Nephron (organoid): ENCODE measurements at regions not wholly inside any gene's neighbourhood (a gene's known extent, or its start where the extent isn't known, plus 50 kb on each side); places are given as distances from the start of the nearest gene placed in this dataset.

ENCODE experiments used
- H3K27ac Mint-ChIP-seq, 3 experiments: 2 replicates each; pipeline ENCODE4 v1.8.0; 2020; ENCODE audit warnings: mixed read lengths in 3 of 3, mild to moderate bottlenecking in 2 of 3, moderate library complexity in 1 of 3
- H3K27me3 Mint-ChIP-seq: 2 replicates; pipeline ENCODE4 v1.8.0; 2021; ENCODE audit warnings: low read depth, mild to moderate bottlenecking, moderate library complexity, mixed read lengths
- H3K36me3 Mint-ChIP-seq: 2 replicates; pipeline ENCODE4 v1.8.0; 2020; ENCODE audit warnings: low read depth, mixed read lengths
- H3K4me1 Mint-ChIP-seq: 2 replicates; pipeline ENCODE4 v1.8.0; 2020; ENCODE audit warnings: mixed read lengths
- H3K4me3 Mint-ChIP-seq, 3 experiments: 2 replicates each; pipeline ENCODE4 v1.8.0; 2020; ENCODE audit warnings: mild to moderate bottlenecking in 3 of 3, mixed read lengths in 3 of 3, moderate library complexity in 2 of 3
- H3K9me3 Mint-ChIP-seq: 2 replicates; pipeline ENCODE4 v1.8.0; 2020; ENCODE audit warnings: mixed read lengths
- TF ChIP-seq, protein P1 (sequence below), 3 experiments: fragments of 200-600 bp; sonication (generic); IDR thresholded peaks; one replicate each; pipeline ENCODE4 v1.5.0; 2021; ENCODE audit warnings: antibody characterized with exemption in 3 of 3; ENCODE audit not compliant: unreplicated experiment in 3 of 3

- H3K9me3 Mint-ChIP-seq: no peaks in the 10 kb centered on the region
- H3K27ac Mint-ChIP-seq: no peak overlapping the region
- no peaks in the 10 kb centered on the region for H3K36me3 Mint-ChIP-seq
- no peaks in the 10 kb centered on the region for H3K27me3 Mint-ChIP-seq
- peaks cover 4% of the 10 kb centered on the region for H3K4me1 Mint-ChIP-seq
- TF ChIP-seq, protein P1, sequence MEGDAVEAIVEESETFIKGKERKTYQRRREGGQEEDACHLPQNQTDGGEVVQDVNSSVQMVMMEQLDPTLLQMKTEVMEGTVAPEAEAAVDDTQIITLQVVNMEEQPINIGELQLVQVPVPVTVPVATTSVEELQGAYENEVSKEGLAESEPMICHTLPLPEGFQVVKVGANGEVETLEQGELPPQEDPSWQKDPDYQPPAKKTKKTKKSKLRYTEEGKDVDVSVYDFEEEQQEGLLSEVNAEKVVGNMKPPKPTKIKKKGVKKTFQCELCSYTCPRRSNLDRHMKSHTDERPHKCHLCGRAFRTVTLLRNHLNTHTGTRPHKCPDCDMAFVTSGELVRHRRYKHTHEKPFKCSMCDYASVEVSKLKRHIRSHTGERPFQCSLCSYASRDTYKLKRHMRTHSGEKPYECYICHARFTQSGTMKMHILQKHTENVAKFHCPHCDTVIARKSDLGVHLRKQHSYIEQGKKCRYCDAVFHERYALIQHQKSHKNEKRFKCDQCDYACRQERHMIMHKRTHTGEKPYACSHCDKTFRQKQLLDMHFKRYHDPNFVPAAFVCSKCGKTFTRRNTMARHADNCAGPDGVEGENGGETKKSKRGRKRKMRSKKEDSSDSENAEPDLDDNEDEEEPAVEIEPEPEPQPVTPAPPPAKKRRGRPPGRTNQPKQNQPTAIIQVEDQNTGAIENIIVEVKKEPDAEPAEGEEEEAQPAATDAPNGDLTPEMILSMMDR (IDR thresholded peaks at IDR 0.05; ENCODE audit: unreplicated experiment in 3 of 3): no peak
- no peak overlapping the region for H3K4me3 Mint-ChIP-seq
Observed at GRCh38 chr4:12880844-12881243, 603.3 kb downstream of the RAB28 start.

DNA sequence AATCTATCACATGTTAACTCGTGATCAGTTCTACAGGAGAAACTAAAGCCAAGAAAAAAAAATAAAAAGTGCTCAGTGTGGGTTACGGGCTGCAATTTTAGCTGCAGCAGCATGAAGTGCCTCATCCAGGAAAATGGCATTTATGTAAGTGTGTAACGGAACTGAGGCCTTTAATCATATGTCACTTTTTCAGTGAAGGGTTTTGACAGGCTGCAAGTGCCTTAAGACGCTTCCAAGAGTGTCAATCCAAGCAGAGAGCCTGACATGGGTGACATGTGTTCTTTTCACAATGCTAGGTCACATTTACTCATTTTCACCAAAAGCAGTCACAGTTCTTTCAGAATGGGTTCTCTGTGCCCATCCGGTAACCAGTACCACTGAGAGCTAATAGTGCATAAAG, 604.6 kb downstream of the RAB28 start:
- Mint-ChIP-seq H3K27ac (no peak overlapping the region), H3K27me3 (no peaks in the 10 kb centered on the region), H3K4me3 (no peak overlapping the region), H3K4me1 (peaks cover under 1% of the 10 kb centered on the region), H3K36me3 (no peaks in the 10 kb centered on the region), H3K9me3 (no peaks in the 10 kb centered on the region)
- TF ChIP-seq, protein P1 (IDR thresholded peaks at IDR 0.05; ENCODE audit: unreplicated experiment in 3 of 3): no peak

DNA sequence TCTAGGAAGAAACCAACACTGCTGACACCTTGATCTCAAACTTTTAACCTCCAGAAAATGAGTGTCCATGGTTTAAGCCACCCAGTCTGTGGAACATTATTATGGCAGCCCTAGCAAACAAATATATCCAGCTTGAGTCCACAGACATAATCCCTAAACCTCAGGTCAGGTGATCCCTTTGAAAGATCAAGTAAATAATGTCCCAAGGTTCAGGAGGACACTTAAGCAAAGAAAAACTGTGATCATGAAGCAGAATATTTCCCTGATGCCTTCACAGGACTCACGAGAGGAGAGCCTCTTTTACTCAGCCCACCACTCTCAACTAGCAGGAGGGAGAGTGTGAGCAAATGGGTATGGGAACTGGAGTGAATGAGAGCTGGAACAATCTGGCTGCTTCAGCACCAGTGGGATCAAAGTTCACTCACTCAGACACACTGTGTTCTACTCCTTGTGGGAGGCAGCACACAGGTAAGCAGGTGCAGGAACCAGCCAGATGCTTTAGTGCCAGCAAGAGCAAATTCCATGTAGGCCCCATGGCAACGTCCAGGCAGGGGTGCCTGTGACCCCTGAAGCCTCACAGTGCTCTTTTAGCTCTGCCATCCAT, 608.4 kb downstream of the RAB28 start:
- Mint-ChIP-seq H3K4me3 (no peak overlapping the region), H3K27me3 (no peaks in the 10 kb centered on the region), H3K9me3 (no peaks in the 10 kb centered on the region), H3K27ac (no peak overlapping the region), H3K4me1 (no peaks in the 10 kb centered on the region), H3K36me3 (no peaks in the 10 kb centered on the region)
- TF ChIP-seq, protein P1 (IDR thresholded peaks at IDR 0.05; ENCODE audit: unreplicated experiment in 3 of 3): no peak

DNA sequence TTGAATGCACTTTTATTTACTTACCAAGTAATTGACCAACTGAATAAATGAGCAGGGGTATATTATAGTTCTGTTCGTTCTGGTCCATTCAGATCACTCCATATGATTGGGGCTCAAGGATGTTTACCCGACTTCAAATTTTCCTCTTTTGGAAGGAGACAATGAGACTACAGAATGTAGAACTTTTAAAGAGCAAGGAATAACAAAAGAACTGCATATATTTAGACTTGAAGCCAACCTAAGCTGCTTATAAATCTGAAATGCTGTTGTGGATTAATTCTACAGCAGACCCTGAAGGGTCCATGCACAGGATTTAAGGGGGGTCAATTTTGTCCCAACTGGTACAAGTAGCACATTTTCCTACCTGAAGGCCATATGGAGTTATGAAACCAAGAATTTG, 610.8 kb downstream of the RAB28 start:
- no peaks in the 10 kb centered on the region for H3K36me3 Mint-ChIP-seq
- no peaks in the 10 kb centered on the region for H3K4me1 Mint-ChIP-seq
- peaks cover 7% of the 10 kb centered on the region for H3K9me3 Mint-ChIP-seq
- TF ChIP-seq, protein P1 (IDR thresholded peaks at IDR 0.05; ENCODE audit: unreplicated experiment in 3 of 3): no peak
- no peaks in the 10 kb centered on the region for H3K27me3 Mint-ChIP-seq
- H3K4me3 Mint-ChIP-seq: no peak overlapping the region
- H3K27ac Mint-ChIP-seq: no peak overlapping the region

GRCh38 chr4:12861422-12861821, 622.7 kb downstream of the RAB28 start:
- TF ChIP-seq, protein P1 (IDR thresholded peaks at IDR 0.05; ENCODE audit: unreplicated experiment in 3 of 3): no peak
- no peak overlapping the region for H3K27ac Mint-ChIP-seq
- no peak overlapping the region for H3K4me3 Mint-ChIP-seq
- no peaks in the 10 kb centered on the region for H3K9me3 Mint-ChIP-seq
- H3K36me3 Mint-ChIP-seq: no peaks in the 10 kb centered on the region
- H3K4me1 Mint-ChIP-seq: no peaks in the 10 kb centered on the region
- no peaks in the 10 kb centered on the region for H3K27me3 Mint-ChIP-seq
